MV-4-11 (cell line): ENCODE measurements at regions not wholly inside any gene's neighbourhood (a gene's known extent, or its start where the extent isn't known, plus 50 kb on each side); places are given as distances from the start of the nearest gene placed in this dataset.

Experiments used
- DNase-seq: peaks from one replicate; lab custom pipeline; 2025; lab: John Stamatoyannopoulos, UW

DNA sequence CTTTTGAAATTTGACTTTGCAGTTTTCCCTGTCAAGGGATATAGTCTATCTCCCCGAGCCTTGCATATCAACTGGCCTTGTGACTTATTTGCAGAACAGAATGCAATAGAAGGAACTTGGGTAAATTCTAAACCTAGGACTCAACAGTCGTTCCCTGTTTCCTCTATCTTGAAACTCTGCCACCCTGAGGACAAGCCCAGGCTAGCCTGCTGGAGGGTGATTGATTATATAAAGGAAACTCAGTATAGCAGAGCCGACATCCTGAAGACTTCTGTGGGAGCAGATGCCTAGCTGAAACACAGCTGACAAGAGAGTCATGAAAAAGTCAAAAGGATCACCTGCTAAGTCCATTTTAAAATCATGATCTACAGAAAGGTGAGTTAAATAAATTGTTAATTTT lies 197.1 kb downstream of the TGIF2LY start:
- peak; percentile 0 for DNase-seq
